ENCODE measurements at regions not wholly inside any gene's neighbourhood (a gene's known extent, or its start where the extent isn't known, plus 50 kb on each side); places are given as distances from the start of the nearest gene placed in this dataset.

DNA sequence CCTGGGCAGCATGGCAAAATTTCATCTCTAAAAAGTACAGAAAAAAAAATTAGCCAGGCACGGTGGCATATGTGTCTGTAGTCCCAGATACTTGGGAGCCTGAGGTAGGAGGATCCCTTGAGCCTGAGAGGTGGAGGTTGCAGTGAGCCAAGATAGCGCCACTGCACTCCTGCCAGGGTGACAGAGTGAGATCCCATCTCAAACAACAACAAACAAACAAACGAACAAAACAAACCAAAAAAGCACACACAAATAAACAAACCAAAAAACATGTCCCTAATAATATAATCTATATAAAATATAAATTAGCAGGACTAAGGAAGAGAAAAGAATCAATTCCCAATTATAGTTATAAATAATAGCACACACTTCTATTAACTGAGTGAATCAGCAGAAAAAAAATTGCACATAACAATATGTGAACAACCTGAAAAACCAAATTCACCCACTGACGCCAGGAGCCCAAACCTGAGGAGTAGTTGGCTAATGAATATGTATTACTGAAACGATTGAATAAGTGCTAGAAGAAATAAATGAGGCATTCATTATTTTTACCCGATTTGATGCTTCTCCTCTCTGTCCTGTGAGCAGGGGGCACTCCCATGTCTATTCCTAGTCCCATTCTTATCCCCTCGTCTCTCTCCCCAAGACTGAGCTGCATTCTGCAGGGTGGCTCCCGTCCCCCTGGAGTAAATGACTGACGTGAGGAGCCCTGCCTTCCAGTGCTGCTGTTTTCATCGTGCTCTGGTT lies 108.2 kb upstream of the TOP3B start:
- no peak for DNase-seq
- Histone ChIP-seq H3K4me3 (no peak overlapping the region), H3K9me3 (no peaks in the 10 kb centered on the region), H3K36me3 (no peaks in the 10 kb centered on the region), H3K27ac (no peak overlapping the region), H3K4me1 (no peaks in the 10 kb centered on the region), H3K27me3 (no peaks in the 10 kb centered on the region)
- TF ChIP-seq POLR2A (IDR thresholded peaks at IDR 0.05) (no peak), CTCF (IDR thresholded peaks at IDR 0.05) (no peak)

DNA sequence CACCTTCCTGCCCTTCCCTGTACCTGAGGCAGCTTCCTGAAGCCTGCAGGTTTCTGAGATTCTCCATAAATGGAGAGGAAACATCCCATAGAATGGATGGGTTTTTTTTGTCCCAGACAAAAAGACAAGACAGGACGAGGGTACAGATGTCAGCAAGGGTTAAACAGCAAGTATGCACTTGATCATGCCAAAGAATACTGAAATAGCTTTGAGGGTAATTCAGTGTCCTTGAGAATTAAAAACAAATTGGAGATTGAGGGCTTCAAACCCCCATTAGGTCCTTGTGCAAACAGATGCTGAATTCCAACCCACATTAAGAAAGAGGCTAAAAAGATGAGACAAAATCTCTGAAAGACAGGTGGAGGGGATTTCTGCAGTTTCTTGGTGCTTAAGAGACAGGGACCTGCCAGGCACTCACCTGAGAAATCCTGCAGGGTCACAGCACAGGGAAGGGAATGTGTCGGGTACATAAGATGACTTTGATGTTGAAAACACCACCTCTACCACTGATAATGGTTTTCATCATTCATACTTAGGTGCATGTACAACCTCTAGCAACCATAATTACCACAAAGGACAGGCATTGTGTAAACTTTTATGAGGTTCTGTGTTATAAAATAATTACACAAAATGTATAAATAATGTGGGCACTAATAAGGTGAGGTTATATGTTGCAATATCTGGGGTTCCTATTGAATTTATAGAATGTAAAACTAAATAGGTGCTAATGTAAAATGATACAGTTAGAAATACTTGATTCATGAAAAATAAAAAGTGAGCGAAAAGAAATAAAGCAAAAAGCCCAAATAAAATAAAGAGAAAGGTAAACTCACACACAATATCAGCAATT lies 107.1 kb upstream of the TOP3B start:
- Histone ChIP-seq H3K27ac (no peak overlapping the region), H3K36me3 (no peaks in the 10 kb centered on the region), H3K4me3 (no peak overlapping the region), H3K4me1 (no peaks in the 10 kb centered on the region), H3K9me3 (no peaks in the 10 kb centered on the region), H3K27me3 (no peaks in the 10 kb centered on the region)
- TF ChIP-seq POLR2A (IDR thresholded peaks at IDR 0.05), result no peak
- no peak for TF ChIP-seq CTCF (IDR thresholded peaks at IDR 0.05)
- DNase-seq, result no peak

GRCh38 chr22:22088658-22089458 lies 106.3 kb upstream of the TOP3B start:
- no peaks in the 10 kb centered on the region for H3K27me3 ChIP-seq
- H3K4me1 ChIP-seq, result no peaks in the 10 kb centered on the region
- H3K36me3 ChIP-seq, result no peaks in the 10 kb centered on the region
- no peak for TF ChIP-seq CTCF (IDR thresholded peaks at IDR 0.05)
- TF ChIP-seq POLR2A (IDR thresholded peaks at IDR 0.05), result no peak
- no peaks in the 10 kb centered on the region for H3K9me3 ChIP-seq
- no peak overlapping the region for H3K4me3 ChIP-seq
- H3K27ac ChIP-seq, result no peak overlapping the region
- DNase-seq, result no peak

GRCh38 chr22:22087854-22088657 lies 105.5 kb upstream of the TOP3B start:
- H3K27ac ChIP-seq, result no peak overlapping the region
- no peaks in the 10 kb centered on the region for H3K9me3 ChIP-seq
- H3K27me3 ChIP-seq, result no peaks in the 10 kb centered on the region
- TF ChIP-seq POLR2A (IDR thresholded peaks at IDR 0.05) (no peak), CTCF (IDR thresholded peaks at IDR 0.05) (no peak)
- H3K4me3 ChIP-seq, result no peak overlapping the region
- no peaks in the 10 kb centered on the region for H3K4me1 ChIP-seq
- no peaks in the 10 kb centered on the region for H3K36me3 ChIP-seq
- no peak for DNase-seq

All from Peyer's patch (tissue), 4 donors.